ENCODE measurements at regions not wholly inside any gene's neighbourhood (a gene's known extent, or its start where the extent isn't known, plus 50 kb on each side); places are given as distances from the start of the nearest gene placed in this dataset.

DNA sequence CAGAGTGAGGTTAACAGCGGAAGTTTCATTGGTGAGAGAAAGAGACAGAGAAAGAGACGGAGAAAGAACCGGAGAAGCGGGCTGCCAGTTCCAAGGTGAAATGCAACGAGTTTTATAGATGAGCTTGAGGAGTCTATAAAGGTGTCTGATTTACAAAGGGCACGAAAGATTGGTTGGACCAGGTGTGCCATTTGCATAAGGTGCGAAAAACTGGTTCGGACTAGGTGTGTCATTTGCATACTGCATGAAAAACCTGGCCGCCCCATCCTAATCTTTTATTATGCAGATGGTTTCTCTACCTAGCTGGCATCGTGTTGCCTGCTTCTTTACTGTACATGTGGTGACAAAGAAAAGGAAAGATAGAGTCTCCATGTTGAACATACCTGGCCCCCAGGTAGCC, 253.8 kb upstream of the IGF1R start:
- DNase-seq: no peak

GRCh38 chr15:98395974-98396610, 252.2 kb upstream of the IGF1R start:
- DNase-seq: no peak

DNA sequence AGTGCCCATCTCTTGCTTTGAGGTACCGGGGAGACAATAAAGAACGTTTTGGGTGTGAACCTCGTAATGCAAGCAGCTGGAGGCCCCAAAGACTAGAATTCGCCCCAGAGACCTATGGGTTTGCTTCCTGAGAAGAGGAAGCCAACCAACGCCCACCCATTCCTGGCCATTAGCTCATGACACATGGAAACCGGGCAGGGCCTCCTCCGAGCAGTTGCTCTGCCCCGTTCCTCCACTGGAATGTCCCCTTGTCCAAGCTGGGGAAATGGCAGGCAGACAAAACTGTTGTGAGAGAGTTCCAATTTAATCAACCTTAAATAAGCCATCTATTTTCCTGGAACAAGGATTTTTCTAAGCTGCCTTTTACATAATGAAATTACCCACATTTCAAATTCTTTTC, 250.9 kb upstream of the IGF1R start:
- no peak for DNase-seq

- DNase-seq: no peak
Measured at GRCh38 chr15:98398056-98398455, 250.3 kb upstream of the IGF1R start.

DNA sequence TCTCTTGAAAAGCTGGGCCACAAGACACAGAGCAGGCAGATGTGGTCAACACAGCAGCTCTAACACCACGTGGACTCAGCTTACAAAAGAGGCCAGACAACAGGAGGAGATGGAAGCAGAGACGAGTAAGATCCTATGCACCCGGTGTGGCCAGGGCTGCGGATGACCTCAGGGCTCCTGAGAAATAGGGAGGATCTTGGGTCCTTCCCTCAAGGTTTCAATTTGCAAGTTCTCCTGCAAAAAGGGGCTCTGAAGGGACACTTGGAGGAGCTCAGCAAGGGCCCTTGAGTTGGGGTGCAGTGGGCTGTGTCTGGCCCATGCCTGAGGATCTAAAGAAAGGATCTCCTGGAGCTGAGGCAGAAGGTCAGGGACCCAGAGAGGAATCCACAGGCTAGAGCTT, 249.5 kb upstream of the IGF1R start:
- no peak for DNase-seq

- no peak for DNase-seq
Measured at GRCh38 chr15:98400120-98400519, 248.2 kb upstream of the IGF1R start.

- DNase-seq: no peak
Measured at GRCh38 chr15:98401029-98401428, 247.3 kb upstream of the IGF1R start.

DNA sequence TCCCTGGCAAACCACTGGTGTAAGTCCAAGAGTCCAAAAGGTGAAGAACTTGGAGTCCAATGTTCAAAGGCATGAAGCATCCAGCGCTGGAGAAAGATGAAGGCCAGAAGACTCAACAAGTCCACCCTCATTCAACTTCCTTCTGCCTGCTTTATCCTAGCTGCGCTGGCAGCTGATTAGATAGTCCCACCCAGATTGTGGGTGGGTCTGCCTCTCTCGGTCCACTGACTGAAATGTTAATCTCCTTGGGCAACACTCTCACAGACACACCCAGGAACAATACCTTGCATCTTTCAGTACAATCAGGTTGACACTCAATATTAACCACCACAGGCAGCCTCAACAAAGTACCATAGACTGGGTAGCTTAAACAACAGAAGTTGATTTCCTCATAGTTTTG, 245.9 kb upstream of the IGF1R start:
- DNase-seq: no peak

DNA sequence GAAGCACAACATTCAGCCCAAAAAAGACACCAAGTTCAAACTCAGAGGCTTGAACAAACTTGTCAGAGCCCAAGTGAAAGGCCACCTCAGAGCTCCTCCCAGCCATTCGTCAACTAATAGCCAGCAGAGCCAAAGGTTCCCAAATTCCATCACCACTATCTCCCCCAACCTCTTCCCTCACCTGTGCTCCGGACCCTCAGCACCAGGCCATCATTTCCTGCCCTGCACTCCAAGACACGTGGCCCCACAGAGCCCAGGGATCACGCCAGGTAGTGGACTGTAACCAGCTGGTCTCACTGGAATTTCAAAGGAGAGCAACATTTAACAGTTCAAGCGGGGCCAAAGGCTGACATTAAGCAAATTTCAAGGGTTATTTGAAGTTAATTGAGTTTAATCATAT, 245.2 kb upstream of the IGF1R start:
- DNase-seq: no peak

GRCh38 chr15:98403569-98403968, 244.8 kb upstream of the IGF1R start:
- no peak for DNase-seq

DNA sequence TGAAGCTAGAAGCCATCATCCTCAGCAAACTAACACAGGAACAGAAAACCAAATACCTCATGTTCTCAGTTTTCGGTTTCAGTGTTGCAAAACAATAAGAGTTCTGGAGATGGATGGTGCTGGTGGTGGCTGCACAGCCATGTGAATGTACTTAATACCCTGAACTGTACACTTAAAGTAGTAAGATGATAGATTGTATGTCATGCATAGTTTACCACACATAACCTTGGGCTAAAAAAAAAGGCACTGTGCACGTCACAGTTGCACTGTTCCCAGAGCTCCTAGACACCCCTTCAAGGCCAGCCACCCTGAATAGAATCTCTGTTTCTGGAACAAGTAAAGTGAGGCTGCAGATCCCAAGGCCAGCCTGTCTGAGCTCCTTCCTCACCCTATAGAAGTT, 243.3 kb upstream of the IGF1R start:
- DNase-seq: no peak

DNA sequence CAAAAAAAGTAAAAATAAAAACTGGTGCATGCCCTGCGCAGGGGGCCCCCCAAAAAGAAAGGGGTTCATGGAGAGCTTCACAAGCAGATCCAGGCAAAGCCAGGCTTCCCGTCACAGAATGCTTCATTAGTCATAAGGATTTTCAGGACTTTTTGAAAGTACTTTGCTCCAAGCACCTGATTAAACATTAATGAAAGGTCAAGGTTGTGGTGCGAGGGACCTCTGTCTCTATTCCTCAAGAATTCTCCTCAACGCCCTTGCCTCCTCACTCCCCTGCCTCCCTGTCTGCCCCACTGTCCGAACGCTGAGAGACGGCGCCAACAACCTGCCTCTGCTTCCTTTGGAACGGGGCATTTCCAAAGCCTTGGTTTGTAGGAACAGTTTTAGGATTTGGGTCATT, 240.1 kb upstream of the IGF1R start:
- no peak for DNase-seq

GRCh38 chr15:98410328-98410727, 238.0 kb upstream of the IGF1R start:
- no peak for DNase-seq

DNA sequence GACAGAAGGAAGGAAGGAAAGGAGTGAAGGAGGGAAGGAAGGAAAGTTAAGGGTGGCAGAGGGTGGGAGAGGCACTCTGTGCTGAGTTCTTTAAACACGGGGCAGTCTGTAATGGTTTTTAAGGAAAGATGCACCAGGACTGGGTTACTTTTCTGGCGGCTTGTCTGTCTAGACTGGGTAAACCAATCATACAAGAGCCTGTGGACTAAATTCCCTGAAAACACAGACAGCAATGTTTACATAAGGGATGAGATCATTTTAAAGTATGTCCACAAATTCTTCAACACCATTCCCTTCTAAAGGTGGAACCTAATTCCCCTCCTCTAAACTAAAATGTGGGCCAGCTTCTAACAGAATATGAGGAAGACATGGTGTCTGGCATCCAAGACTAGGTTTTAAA, 235.5 kb upstream of the IGF1R start:
- DNase-seq: no peak

- DNase-seq: no peak
Measured at GRCh38 chr15:98413933-98414546, 234.3 kb upstream of the IGF1R start.

DNA sequence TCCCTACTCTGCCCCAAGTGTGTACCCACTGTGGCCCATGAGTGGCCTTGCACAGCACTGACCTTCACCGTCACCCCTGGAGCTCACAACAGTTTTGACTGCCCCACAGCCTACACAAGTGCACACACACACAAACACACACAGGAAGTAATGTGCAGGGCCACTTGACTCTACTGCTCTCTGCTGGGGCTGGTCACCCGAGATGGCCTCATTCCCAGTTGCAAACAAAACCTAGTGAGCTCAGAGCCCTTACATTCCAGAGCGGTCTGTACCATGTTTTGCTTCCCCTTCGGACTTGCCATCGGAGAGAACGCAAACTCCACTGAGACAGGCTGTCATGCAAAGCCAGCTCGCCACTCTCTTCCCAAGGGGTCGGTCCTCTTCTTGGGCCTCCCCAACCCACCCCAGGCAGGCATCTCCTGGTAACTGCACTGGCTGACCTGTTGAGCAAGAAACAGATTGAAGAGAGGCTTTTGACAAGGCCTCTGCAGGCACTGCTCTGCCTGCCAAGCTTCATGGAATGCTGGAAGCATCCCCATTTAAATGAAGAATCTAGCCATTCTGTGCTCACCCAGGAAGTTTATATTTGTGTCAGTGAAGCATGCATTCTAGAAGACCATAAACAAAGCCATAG, 232.0 kb upstream of the IGF1R start:
- DNase-seq: no peak

DNA sequence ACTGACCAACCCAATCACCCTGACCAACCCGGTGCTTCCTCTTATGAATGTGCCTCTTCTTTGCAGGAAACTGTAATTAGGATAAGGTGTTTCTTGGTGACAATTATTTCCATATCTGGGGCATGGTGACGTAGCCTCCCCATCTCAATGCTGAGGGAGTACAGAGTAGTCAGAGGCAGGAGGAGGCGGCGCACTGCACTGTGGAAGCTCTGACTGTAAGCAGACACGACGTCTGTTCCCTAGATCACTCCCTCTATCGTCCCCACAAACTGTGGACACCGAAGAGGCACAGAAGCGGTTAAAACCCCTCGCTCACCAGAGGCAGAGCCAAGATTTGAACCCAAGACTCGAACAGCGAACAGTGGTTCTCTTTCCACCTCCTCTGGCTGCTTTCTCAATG, 231.0 kb upstream of the IGF1R start:
- no peak for DNase-seq

DNA sequence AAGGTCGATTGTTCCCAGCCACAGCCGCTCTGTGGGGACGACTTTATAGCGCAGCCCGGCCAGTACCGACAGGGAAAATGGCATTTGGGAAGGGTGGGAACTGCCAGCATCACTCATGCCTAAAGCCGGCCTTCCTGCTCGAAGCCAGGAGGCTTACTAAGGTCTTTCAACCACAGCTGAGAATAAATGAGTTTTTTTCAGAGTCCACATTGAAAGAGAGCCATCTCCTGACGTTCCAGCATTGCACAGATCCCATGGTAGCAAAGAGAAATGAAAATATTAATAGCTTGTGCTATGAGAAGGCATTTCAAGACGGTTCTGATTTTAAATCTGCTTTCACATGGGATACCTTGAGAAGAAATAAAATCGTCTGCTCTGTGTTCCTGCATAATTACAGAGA, 230.2 kb upstream of the IGF1R start:
- no peak for DNase-seq

GRCh38 chr15:98419173-98419780, 229.1 kb upstream of the IGF1R start:
- DNase-seq: no peak

- DNase-seq: no peak
Measured at GRCh38 chr15:98420837-98421236, 227.5 kb upstream of the IGF1R start.

DNA sequence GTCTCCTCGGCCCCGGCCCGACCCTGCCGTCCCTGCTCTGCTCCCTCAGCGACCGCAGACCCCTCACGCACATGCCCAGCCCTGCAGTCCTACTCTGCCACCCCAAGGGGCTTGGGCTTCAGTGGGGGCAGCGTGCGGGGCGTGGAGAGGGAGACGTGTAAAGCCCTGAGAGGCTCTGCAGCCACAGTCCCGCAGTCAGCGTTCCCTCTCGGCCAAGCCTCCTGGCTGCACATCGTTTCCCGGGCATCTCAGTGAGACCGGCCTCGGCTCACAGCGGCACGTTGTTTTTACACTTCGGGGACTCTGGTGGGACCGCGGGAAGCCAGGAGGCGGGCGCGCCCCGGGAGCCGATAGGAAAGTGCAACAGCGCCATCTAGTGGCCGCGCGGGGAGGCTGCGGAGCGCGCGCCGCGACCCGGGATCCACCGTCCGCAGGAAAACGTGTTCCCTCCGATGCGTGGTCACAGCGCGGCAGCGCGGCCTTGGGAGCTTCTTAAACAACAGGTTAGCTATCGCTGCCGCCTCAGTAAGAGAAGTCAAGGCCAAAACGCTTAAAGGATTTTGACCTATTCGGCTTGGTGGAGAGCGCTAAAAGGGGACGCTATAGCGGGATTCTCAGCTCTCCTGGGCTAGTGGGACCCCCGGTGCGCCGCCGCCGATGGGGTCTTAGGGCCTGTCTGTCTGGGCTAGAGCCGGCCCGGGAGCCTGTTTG, 226.8 kb upstream of the IGF1R start:
- no peak for DNase-seq

- no peak for DNase-seq
Measured at GRCh38 chr15:98422130-98422478, 226.2 kb upstream of the IGF1R start.

- no peak for DNase-seq
Measured at GRCh38 chr15:98425173-98425572, 223.2 kb upstream of the IGF1R start.

GRCh38 chr15:98427321-98427720, 221.0 kb upstream of the IGF1R start:
- no peak for DNase-seq
